ENCODE measurements at regions not wholly inside any gene's neighbourhood (a gene's known extent, or its start where the extent isn't known, plus 50 kb on each side); places are given as distances from the start of the nearest gene placed in this dataset.

- no peak for DNase-seq (ENCODE audit: low read depth)
Observed at GRCh38 chr2:16316456-16317210, 349.0 kb downstream of the CYRIA start.

GRCh38 chr2:16315908-16316307 is 349.7 kb downstream of the CYRIA start:
- DNase-seq (ENCODE audit: low read depth) = no peak

GRCh38 chr2:16315458-16315835 is 350.2 kb downstream of the CYRIA start:
- DNase-seq (ENCODE audit: low read depth) = no peak

GRCh38 chr2:16314691-16315457 is 350.8 kb downstream of the CYRIA start:
- DNase-seq (ENCODE audit: low read depth) = no peak

GRCh38 chr2:16314001-16314400 is 351.6 kb downstream of the CYRIA start:
- no peak for DNase-seq (ENCODE audit: low read depth)

GRCh38 chr2:16313235-16313975 is 352.2 kb downstream of the CYRIA start:
- no peak for DNase-seq (ENCODE audit: low read depth)

- no peak for DNase-seq (ENCODE audit: low read depth)
Observed at GRCh38 chr2:16312771-16313170, 352.9 kb downstream of the CYRIA start.

- DNase-seq (ENCODE audit: low read depth) = no peak
Observed at GRCh38 chr2:16311521-16312440, 353.9 kb downstream of the CYRIA start.

- DNase-seq (ENCODE audit: low read depth) = no peak
Observed at GRCh38 chr2:16308816-16309215, 356.8 kb downstream of the CYRIA start.

- DNase-seq (ENCODE audit: low read depth) = no peak
Observed at GRCh38 chr2:16304876-16305590, 360.6 kb downstream of the CYRIA start.

- DNase-seq (ENCODE audit: low read depth) = no peak
Observed at GRCh38 chr2:16303761-16304160, 361.9 kb downstream of the CYRIA start.

GRCh38 chr2:16303273-16303577 is 362.4 kb downstream of the CYRIA start:
- DNase-seq (ENCODE audit: low read depth) = no peak

- no peak for DNase-seq (ENCODE audit: low read depth)
Observed at GRCh38 chr2:16302431-16303272, 362.3 kb downstream of the MYCN start.

GRCh38 chr2:16301961-16302360 is 361.6 kb downstream of the MYCN start:
- no peak for DNase-seq (ENCODE audit: low read depth)

GRCh38 chr2:16298866-16299265 is 358.5 kb downstream of the MYCN start:
- no peak for DNase-seq (ENCODE audit: low read depth)

- DNase-seq (ENCODE audit: low read depth) = no peak
Observed at GRCh38 chr2:16296331-16297250, 356.2 kb downstream of the MYCN start.

- DNase-seq (ENCODE audit: low read depth) = no peak
Observed at GRCh38 chr2:16296038-16296290, 355.6 kb downstream of the MYCN start.

- no peak for DNase-seq (ENCODE audit: low read depth)
Observed at GRCh38 chr2:16294791-16295190, 354.4 kb downstream of the MYCN start.

- DNase-seq (ENCODE audit: low read depth) = no peak
Observed at GRCh38 chr2:16293871-16294270, 353.5 kb downstream of the MYCN start.

GRCh38 chr2:16293398-16293797 is 353.0 kb downstream of the MYCN start:
- no peak for DNase-seq (ENCODE audit: low read depth)
